HUES6 (cell line): ENCODE measurements at regions not wholly inside any gene's neighbourhood (a gene's known extent, or its start where the extent isn't known, plus 50 kb on each side); places are given as distances from the start of the nearest gene placed in this dataset.

Source experiments
- H3K27ac ChIP-seq: 2 replicates; pipeline ENCODE4 v1.7.0; 2013; ENCODE audit warnings: low read depth, mild to moderate bottlenecking, low read length, inconsistent platforms
- H3K27me3 ChIP-seq: 2 replicates; pipeline ENCODE4 v1.6.1; 2013; ENCODE audit warnings: low read length; ENCODE audit not compliant: control insufficient read depth, insufficient read depth
- H3K36me3 ChIP-seq: 2 replicates; pipeline ENCODE4 v1.6.1; 2013; ENCODE audit warnings: low read length; ENCODE audit not compliant: control insufficient read depth, insufficient read depth
- H3K4me1 ChIP-seq: 2 replicates; pipeline ENCODE4 v1.6.1; 2013; ENCODE audit warnings: low read length; ENCODE audit not compliant: control insufficient read depth, insufficient read depth
- H3K4me3 ChIP-seq: 2 replicates; pipeline ENCODE4 v1.5.1; 2013; ENCODE audit warnings: low read depth, low read length
- H3K9ac ChIP-seq: one replicate; pipeline ENCODE4 v1.6.1; 2013; ENCODE audit warnings: mild to moderate bottlenecking, low read length
- H3K9me3 ChIP-seq: 2 replicates; pipeline ENCODE4 v1.6.1; 2013; ENCODE audit warnings: low read depth, low read length; ENCODE audit not compliant: control insufficient read depth, insufficient read depth

- no peak overlapping the region for H3K27ac ChIP-seq
- no peak overlapping the region for H3K9ac ChIP-seq
- no peaks in the 10 kb centered on the region for H3K36me3 ChIP-seq
- no peaks in the 10 kb centered on the region for H3K4me1 ChIP-seq
- no peaks in the 10 kb centered on the region for H3K27me3 ChIP-seq
- no peak overlapping the region for H3K4me3 ChIP-seq
- 0 out of 2 replicates have a peak, but pooled peaks cover 2% of the 10 kb centered on the region for H3K9me3 ChIP-seq
These were observed 100.2 kb upstream of the PARP11 start for GRCh38 chr12:3973269-3973884.

GRCh38 chr12:3972576-3972975 is 99.4 kb upstream of the PARP11 start:
- Histone ChIP-seq H3K9me3 (0 out of 2 replicates have a peak, but pooled peaks cover 2% of the 10 kb centered on the region), H3K27me3 (no peaks in the 10 kb centered on the region)

GRCh38 chr12:3968523-3968922 is 95.3 kb upstream of the PARP11 start:
- H3K9me3 ChIP-seq: 0 out of 2 replicates have a peak, but pooled peaks cover 2% of the 10 kb centered on the region
- no peaks in the 10 kb centered on the region for H3K36me3 ChIP-seq
- peaks cover 11% of the 10 kb centered on the region; the same call in 1 of the 2 replicates for H3K4me1 ChIP-seq
- H3K4me3 ChIP-seq: no peak overlapping the region
- no peaks in the 10 kb centered on the region for H3K27me3 ChIP-seq
- H3K9ac ChIP-seq: no peak overlapping the region
- H3K27ac ChIP-seq: no peak overlapping the region

More at GRCh38 chr12:3972576-3972975, 99.4 kb upstream of the PARP11 start:
- H3K4me1 ChIP-seq: peaks cover 2% of the 10 kb centered on the region; the same call in 1 of the 2 replicates
- H3K4me3 ChIP-seq: no peak overlapping the region
- no peak overlapping the region for H3K27ac ChIP-seq
- H3K9ac ChIP-seq: no peak overlapping the region
- H3K36me3 ChIP-seq: no peaks in the 10 kb centered on the region

- Histone ChIP-seq H3K27ac (no peak overlapping the region), H3K27me3 (no peaks in the 10 kb centered on the region), H3K9ac (no peak overlapping the region), H3K4me3 (no peak overlapping the region), H3K9me3 (0 out of 2 replicates have a peak, but pooled peaks cover 2% of the 10 kb centered on the region), H3K4me1 (peaks cover 15% of the 10 kb centered on the region; the same call in 1 of the 2 replicates), H3K36me3 (no peaks in the 10 kb centered on the region)
These were observed 94.5 kb upstream of the PARP11 start for GRCh38 chr12:3967556-3968160.

- H3K9me3 ChIP-seq: 0 out of 2 replicates have a peak, but pooled peaks cover 2% of the 10 kb centered on the region
- peaks cover 16% of the 10 kb centered on the region; the same call in 1 of the 2 replicates for H3K4me1 ChIP-seq
- no peak overlapping the region for H3K4me3 ChIP-seq
- no peak overlapping the region for H3K27ac ChIP-seq
- no peaks in the 10 kb centered on the region for H3K36me3 ChIP-seq
- no peaks in the 10 kb centered on the region for H3K27me3 ChIP-seq
- H3K9ac ChIP-seq: no peak overlapping the region
These were observed 93.2 kb upstream of the PARP11 start for GRCh38 chr12:3966376-3966775.

GRCh38 chr12:3965046-3965445 is 91.8 kb upstream of the PARP11 start:
- Histone ChIP-seq H3K36me3 (no peaks in the 10 kb centered on the region), H3K4me3 (no peak overlapping the region), H3K9me3 (no peaks in the 10 kb centered on the region), H3K4me1 (peaks cover 16% of the 10 kb centered on the region; the same call in 1 of the 2 replicates), H3K27ac (no peak overlapping the region), H3K9ac (no peak overlapping the region), H3K27me3 (no peaks in the 10 kb centered on the region)

GRCh38 chr12:3964439-3964838 is 91.2 kb upstream of the PARP11 start:
- Histone ChIP-seq H3K4me3 (no peak overlapping the region), H3K4me1 (peaks cover 16% of the 10 kb centered on the region; the same call in 1 of the 2 replicates), H3K27me3 (no peaks in the 10 kb centered on the region), H3K27ac (no peak overlapping the region), H3K9me3 (no peaks in the 10 kb centered on the region), H3K9ac (no peak overlapping the region), H3K36me3 (no peaks in the 10 kb centered on the region)

GRCh38 chr12:3962631-3963483 is 89.7 kb upstream of the PARP11 start:
- H3K4me1 ChIP-seq: peaks cover 16% of the 10 kb centered on the region; the same call in 1 of the 2 replicates
- no peak overlapping the region for H3K9ac ChIP-seq
- H3K9me3 ChIP-seq: no peaks in the 10 kb centered on the region
- no peaks in the 10 kb centered on the region for H3K36me3 ChIP-seq
- no peak overlapping the region for H3K4me3 ChIP-seq
- H3K27ac ChIP-seq: no peak overlapping the region
- H3K27me3 ChIP-seq: no peaks in the 10 kb centered on the region

- Histone ChIP-seq H3K4me3 (no peak overlapping the region), H3K27ac (no peak overlapping the region), H3K36me3 (no peaks in the 10 kb centered on the region), H3K4me1 (peaks cover 13% of the 10 kb centered on the region; the same call in 1 of the 2 replicates), H3K27me3 (no peaks in the 10 kb centered on the region), H3K9ac (no peak overlapping the region), H3K9me3 (no peaks in the 10 kb centered on the region)
These were observed 88.4 kb upstream of the PARP11 start for GRCh38 chr12:3961591-3961990.

GRCh38 chr12:3959799-3960560 is 86.8 kb upstream of the PARP11 start:
- Histone ChIP-seq H3K36me3 (no peaks in the 10 kb centered on the region), H3K27ac (no peak overlapping the region)

More at GRCh38 chr12:3959799-3960560, 86.8 kb upstream of the PARP11 start:
- H3K4me3 ChIP-seq: no peak overlapping the region
- H3K4me1 ChIP-seq: peaks cover 10% of the 10 kb centered on the region; the same call in 1 of the 2 replicates
- H3K9me3 ChIP-seq: no peaks in the 10 kb centered on the region; the same call in 1 of the 2 replicates
- no peaks in the 10 kb centered on the region for H3K27me3 ChIP-seq
- H3K9ac ChIP-seq: no peak overlapping the region
